Inferior parietal cortex (tissue), 1 donor: ENCODE measurements at regions not wholly inside any gene's neighbourhood (a gene's known extent, or its start where the extent isn't known, plus 50 kb on each side); places are given as distances from the start of the nearest gene placed in this dataset.
A peak's percentile ranks its signal among the peaks of the same experiment; 100 is the strongest.
"Not testable (repeated sequence)": the region's sequence is repeated elsewhere in the genome, so short reads cannot be mapped to it uniquely, and the experiment has no call there.

Experiments used
- DNase-seq: peaks from one replicate; pipeline ENCODE4 v3.0.0-alpha.2; 2016; ENCODE audit errors: extremely low spot score

GRCh38 chr7:106523482-106523881 lies 137.5 kb downstream of the CCDC71L start:
- no peak for DNase-seq

- no peak for DNase-seq
Measured at GRCh38 chr7:106522696-106523095, 138.3 kb downstream of the CCDC71L start.

GRCh38 chr7:106521541-106521940 lies 139.4 kb downstream of the CCDC71L start:
- DNase-seq: no peak

- no peak for DNase-seq
Measured at GRCh38 chr7:106520962-106521514, 139.9 kb downstream of the CCDC71L start.

GRCh38 chr7:106518967-106519366 lies 142.0 kb downstream of the CCDC71L start:
- DNase-seq: no peak

- DNase-seq: no peak
Measured at GRCh38 chr7:106518239-106518638, 142.7 kb downstream of the CCDC71L start.

GRCh38 chr7:106517508-106517907 lies 143.4 kb downstream of the CCDC71L start:
- no peak for DNase-seq

GRCh38 chr7:106515321-106515720 lies 145.6 kb downstream of the CCDC71L start:
- no peak for DNase-seq

GRCh38 chr7:106514881-106515280 lies 146.1 kb downstream of the CCDC71L start:
- DNase-seq: no peak

GRCh38 chr7:106512217-106512616 lies 148.7 kb downstream of the CCDC71L start:
- DNase-seq: no peak

GRCh38 chr7:106504645-106505044 lies 156.3 kb downstream of the CCDC71L start:
- no peak for DNase-seq

- DNase-seq: no peak
Measured at GRCh38 chr7:106504207-106504606, 156.8 kb downstream of the CCDC71L start.

- no peak for DNase-seq
Measured at GRCh38 chr7:106503626-106504025, 157.3 kb downstream of the CCDC71L start.

GRCh38 chr7:106501605-106502580 lies 159.1 kb downstream of the CCDC71L start:
- peak; percentile 33 for DNase-seq

- DNase-seq: no peak
Measured at GRCh38 chr7:106499897-106500296, 161.1 kb downstream of the CCDC71L start.

- not testable (repeated sequence) for DNase-seq
Measured at GRCh38 chr7:106498005-106498404, 163.0 kb downstream of the CCDC71L start.

- no peak for DNase-seq
Measured at GRCh38 chr7:106493041-106493731, 167.8 kb downstream of the CCDC71L start.

- DNase-seq: no peak
Measured at GRCh38 chr7:106488465-106488864, 172.5 kb downstream of the CCDC71L start.

- DNase-seq: no peak
Measured at GRCh38 chr7:106487892-106488291, 173.1 kb downstream of the CCDC71L start.

- no peak for DNase-seq
Measured at GRCh38 chr7:106486331-106486730, 174.6 kb downstream of the CCDC71L start.

GRCh38 chr7:106485919-106486318 lies 175.0 kb downstream of the CCDC71L start:
- no peak for DNase-seq

GRCh38 chr7:106485031-106485551 lies 175.9 kb downstream of the CCDC71L start:
- DNase-seq: peak; percentile 17
